DMS153 treated with DMSO at 0.1 percent for 48 hours (cell line): ENCODE measurements at regions not wholly inside any gene's neighbourhood (a gene's known extent, or its start where the extent isn't known, plus 50 kb on each side); places are given as distances from the start of the nearest gene placed in this dataset.
"Not testable (repeated sequence)": the region's sequence is repeated elsewhere in the genome, so short reads cannot be mapped to it uniquely, and the experiment has no call there.

Experiments used
- DNase-seq: peaks from one replicate; lab custom pipeline; 2025; ENCODE audit not compliant: unreplicated experiment; lab: John Stamatoyannopoulos, UW

- DNase-seq: no peak
Measured at GRCh38 chr15:88994286-88994685, 81.1 kb upstream of the MFGE8 start.

GRCh38 chr15:88995449-88995848 lies 82.3 kb upstream of the MFGE8 start:
- DNase-seq: no peak

DNA sequence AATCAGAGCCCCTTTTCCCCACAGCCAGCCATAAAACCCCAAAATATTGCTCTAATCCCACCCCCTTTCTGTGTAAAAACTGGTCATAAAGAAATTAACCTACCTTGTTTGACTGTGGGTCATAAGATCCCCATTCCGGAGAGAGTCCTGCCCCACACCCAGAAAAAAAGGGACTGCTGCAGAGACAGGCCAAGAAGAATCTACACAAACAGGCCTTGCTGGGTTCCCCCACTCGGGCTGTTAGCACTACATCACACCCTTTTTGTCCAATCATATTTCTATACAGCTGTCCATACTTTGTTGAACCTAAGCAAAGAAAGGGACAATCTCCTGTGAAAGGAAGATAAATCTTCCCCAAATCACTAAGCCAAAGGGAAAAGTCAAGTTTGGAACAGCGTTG lies 84.4 kb upstream of the MFGE8 start:
- no peak for DNase-seq

DNA sequence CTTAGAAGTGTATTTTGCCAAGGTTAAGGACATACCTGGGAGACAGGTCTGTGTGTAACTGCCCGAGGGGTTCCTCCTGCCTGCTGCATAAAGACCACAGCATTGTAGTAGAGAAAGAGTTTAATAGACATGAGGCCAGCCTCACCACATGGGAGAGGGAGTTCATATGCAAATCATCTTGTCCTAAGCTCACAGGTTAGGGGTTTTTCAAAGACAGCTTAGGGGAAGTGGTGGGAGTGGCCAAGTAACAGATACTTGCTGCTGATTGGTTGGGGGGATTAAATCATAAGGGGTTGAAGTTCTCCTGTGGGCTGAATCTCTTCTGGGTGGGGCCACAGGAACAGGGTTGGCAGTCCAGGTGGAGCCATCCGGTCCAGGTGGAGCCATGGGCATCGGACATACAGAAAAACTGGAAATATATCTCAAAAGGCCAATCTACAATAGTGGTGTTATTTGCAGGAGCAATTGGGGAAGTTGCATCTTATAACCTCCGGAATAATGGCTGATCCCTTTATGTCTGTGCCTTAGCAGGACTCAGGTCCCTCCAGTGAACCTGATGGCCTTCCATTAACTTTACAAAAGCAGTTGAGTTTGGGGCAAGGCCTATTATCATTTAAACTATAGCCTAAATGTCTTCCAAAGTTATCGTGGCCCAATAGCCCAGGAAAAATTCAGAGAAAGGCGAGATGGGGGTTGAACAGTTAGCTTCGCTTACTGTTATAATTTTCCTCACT lies 86.0 kb upstream of the MFGE8 start:
- no peak for DNase-seq

DNA sequence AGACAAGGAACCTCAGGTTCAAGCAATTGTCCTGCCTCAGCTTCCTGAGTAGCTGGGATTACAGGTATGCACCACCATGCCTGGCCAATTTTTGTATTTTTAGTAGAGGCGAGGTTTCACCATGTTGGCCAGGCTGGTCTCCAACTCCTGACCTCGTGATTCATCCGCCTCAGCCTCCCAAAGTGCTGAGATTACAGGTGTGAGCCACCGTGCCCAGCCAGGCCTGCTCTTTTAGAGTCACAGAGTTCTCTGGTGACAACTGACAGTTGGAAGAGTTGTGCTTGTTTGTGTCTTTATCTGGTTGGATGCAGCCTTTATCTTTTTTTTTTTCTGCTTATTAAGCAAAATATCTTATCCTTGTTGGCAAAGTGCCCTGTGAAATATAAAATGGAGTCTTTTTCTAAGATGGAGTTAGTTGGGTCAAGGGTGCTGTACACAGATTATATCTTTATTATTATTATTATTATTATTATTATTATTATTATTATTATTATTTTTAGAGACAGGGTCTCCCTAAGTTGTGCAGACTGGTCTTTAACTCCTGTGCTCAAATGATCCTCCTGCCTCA lies 86.5 kb upstream of the ABHD2 start:
- DNase-seq: not testable (repeated sequence)

DNA sequence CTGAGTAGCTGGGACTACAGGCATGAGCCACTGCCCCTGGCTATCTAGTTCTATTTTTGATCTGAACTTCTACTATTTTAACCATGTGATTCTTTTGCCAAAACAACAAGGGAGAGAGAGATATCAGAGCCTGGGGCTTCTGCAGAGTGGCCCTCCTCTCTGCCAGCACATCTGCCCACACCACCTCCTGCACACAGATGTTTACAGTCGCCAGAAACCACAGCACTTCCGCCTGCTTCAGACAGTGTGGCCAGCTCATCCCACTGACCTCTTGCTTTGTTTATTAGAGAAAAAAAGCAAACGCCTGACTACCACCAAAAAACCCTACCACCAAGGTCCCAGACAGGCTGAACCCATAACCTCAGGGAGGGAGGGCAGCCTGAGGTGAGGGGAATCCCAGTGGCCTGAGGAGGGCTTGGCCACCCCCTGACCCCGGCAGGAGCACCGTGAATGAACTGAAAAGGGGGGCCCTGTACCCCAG lies 85.9 kb upstream of the ABHD2 start:
- no peak for DNase-seq

DNA sequence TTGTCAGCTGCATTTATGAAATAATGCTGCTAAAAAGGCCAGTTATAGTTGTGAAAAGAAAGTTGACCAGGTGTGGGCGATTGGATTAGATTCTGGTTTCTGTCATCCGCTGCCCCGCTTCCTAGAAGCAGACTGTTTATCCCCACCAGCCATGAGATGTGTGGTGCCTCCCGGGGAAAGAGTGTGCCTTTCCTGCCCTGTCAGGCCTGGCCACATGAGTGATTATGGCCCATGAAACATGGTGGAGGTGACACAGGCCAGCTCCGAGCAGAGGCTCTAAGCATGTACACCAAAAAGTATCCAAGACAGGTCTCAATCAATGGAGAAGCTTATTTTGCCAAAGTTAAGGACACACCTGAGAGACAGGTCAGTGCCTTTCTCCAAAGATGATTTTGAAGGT lies 85.4 kb upstream of the ABHD2 start:
- no peak for DNase-seq

DNA sequence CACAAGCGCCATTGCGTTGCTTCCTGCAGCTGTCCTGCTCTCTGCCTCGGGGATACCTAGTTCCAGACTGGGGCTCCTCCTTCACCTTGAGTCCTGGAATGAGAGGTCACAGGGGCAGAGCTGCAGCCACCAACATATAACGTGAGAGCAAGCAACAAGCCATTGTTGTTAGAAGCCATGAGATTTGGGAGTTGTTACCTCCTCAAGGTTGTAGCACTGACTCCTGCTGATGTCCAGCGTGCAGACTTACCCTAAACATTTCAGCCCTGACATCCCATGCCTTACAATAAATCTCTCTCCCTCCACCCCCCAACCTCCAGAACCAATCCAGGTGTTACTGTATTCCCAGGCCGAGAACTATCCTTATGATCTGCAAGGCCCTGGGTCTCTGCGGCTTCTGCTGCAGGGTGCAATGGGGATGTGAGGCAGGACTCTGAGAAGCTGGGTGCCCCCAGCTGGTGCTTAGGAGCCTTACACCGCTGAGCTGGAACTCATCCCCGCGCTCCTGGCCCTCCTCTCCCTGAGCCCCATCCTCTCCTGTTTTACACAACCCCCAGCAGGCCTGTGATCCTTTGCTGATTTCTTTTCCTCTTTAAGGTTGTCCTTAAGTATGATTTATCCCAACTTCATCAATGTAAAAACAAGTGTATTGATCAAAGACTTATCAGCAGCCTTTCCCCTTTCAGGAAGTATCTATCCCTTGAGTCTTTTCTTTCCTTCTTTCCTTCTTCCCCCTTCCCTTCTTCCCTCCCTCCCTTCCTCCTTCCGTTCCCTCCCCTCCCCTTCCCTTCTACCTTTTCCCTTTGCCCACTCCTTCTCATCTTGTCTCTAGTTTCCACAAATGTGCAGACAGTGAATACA lies 84.2 kb upstream of the ABHD2 start:
- DNase-seq: no peak

- DNase-seq: no peak
Measured at GRCh38 chr15:89004726-89005030, 83.6 kb upstream of the ABHD2 start.

DNA sequence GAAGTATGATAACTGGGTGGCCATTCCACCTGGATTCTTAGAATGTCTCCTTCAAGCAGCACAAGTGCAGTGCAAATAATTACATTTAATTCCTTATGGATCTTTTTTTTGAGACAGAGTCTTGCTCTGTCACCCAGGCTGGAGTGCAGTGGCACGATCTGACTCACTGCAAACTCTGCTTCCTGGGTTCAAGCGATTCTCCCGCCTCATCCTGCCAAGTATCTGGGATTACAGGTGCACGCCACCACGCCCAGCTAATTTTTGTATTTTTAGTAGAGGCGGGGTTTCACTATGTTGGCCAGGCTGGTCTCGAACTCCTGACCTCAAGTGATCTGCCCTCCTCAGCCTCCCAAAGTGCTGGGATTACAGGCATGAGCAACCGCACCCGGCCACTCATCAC lies 80.7 kb upstream of the ABHD2 start:
- not testable (repeated sequence) for DNase-seq

- no peak for DNase-seq
Measured at GRCh38 chr15:89007989-89008388, 80.3 kb upstream of the ABHD2 start.

DNA sequence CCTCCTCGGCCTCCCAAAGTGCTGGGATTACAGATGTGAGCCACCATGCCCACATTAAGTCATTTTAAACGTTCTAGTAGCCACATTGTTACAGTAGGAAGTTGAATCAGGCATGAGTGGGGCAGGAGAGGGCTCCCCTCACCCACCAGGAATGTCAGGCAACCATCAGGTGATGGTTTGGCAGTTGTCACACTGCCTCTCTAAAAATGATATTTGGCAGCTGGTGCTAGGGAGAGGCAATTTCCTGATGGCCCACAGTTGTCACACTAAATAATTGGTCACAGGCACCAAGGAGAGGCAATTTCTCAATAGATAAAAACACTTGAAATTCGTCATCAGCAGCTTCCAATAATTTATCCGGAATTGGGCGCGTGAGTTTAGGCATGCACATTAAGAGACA lies 79.2 kb upstream of the ABHD2 start:
- DNase-seq: no peak

- no peak for DNase-seq
Measured at GRCh38 chr15:89015412-89016097, 72.7 kb upstream of the ABHD2 start.

DNA sequence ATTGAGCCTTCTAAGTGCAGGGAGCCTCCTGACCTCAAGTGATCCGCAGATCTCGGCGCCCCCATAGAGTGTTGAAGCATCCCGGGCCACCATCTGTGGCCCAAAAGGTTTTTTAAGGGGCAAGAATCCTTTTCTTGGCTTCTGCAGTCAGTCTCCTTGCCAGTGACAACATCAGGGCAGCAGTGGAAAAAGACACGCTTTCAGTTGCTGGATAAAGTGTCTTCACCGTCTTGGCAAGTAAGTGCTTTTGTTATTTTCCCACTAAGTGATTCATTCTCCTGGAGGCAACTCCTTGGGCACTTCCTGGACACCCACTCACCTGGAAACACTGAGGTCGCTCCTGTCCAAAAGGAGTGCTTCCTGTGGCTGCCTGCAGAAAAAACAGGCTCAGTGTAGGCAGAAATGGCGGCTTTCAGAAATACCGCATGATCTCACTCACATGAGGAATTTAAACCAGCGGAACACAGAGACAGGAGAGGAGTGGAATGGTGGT lies 71.7 kb upstream of the ABHD2 start:
- DNase-seq: no peak

- peak; percentile 31 for DNase-seq
Measured at GRCh38 chr15:89017370-89018066, 70.7 kb upstream of the ABHD2 start.

DNA sequence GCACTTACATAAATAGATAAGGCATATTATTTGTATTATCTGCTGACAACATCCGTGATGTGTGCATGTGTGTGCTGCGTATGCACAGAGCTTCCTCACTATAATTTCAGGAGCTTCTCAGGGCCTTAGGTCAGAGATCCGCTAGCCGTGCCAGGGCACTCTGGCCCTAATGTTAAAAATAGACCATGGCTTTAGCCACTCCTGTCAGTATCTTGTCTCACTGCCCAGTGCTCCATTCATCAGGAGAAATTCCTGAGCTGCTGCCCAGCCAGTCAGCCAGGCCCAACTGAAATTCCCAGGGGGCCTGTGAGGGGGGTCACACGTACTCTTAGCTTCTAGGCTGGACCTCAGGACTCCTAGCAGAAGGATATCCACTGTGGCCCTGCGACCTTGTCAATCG lies 70.0 kb upstream of the ABHD2 start:
- no peak for DNase-seq

DNA sequence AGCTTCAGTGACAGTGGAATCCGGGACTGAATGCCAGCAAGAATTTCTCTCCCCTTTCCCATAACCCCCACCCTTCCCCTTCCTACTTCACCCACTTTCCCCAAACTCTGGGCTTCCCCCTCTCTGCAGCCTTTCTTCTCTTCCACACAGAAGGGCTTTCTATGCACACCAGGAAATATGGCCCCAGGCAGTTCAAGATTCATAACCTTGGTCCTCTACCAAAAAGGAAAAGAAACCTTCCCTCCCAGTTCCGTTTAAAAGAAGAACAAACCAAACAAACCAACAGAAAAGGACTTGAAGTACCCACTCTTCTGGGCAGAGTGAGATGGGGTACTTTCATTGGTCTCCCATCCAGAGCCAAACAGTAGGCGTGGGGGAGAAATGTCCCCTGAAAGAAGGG lies 68.8 kb upstream of the ABHD2 start:
- DNase-seq: no peak

GRCh38 chr15:89021224-89021623 lies 67.0 kb upstream of the ABHD2 start:
- DNase-seq: no peak

DNA sequence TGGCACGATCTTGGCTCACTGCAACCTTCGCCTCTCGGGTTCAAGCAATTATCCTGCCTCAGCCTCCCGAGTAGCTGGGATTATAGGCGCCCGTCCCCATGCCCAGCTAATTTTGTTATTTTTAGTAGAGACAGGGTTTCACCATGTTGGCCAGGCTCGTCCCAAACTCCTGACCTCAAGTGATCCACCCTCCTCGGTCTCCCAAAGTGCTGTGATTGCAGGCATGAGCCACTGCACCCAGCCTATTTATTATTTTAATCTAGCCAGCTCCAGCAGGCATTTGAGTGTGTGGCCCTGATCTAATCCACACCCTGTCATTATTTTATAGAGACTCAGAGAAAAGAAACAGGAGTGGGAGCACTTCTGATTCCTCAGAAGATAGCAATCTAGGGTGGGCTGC lies 66.4 kb upstream of the ABHD2 start:
- DNase-seq: not testable (repeated sequence)

DNA sequence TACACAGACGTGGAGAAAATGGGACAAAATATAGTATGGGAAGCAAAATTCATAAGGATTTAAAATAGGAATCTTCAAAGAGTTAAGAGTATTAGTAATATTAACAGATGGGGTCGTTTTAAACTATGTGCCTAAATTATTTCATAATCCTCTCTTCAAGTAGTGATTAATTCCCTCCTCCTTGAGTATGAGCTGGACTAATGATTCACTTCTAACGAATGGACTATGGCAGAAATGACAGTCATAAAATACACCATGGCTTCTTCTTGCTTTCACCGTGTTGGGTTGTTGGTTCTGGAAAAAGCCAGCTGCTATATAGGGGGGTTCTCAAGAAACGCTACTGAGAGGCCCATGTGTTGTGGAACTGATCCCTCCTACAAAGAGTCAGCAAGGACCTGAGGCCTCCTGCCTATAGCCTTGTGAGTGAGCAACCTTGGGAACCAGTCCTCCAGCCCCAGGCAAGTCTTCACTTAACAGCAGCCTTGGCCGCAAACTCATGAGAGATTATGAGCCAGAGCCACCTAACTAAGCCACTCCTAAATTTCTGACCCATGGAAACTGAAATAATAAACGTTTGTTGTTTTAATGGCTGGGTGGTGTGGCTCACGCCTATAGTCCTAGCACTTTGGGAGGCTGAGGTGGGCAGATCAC lies 64.8 kb upstream of the ABHD2 start:
- DNase-seq: no peak
